A549 (cell line): ENCODE measurements at regions not wholly inside any gene's neighbourhood (a gene's known extent, or its start where the extent isn't known, plus 50 kb on each side); places are given as distances from the start of the nearest gene placed in this dataset.

Source experiments
- ATAC-seq, 2 experiments: fragments of 200-7000 bp in 1 of 2; fragments of >200 bp in 1 of 2; cut with Nextera tagmentation in 1 of 2; cut with Tn5 transposase in 1 of 2; 3 replicates each; pipeline versions ENCODE4 v1.8.0 to v1.9.1; 2018 to 2020; ENCODE audit warnings: mild to moderate bottlenecking in 1 of 2, moderate library complexity in 1 of 2
- CTCF ChIA-PET: fragments of 300-600 bp; sonication (Branson Sonifier 250); formaldehyde crosslinking; extraction: SDS; loops from one replicate; lab custom pipeline; 2021; ENCODE audit warnings: antibody characterized with exemption, inconsistent platforms; lab: Yijun Ruan, JAX
- POLR2A ChIA-PET: fragments of 350-600 bp; formaldehyde crosslinking; extraction: SDS; loops from one replicate; lab custom pipeline; 2021; ENCODE audit warnings: antibody characterized with exemption, inconsistent platforms; lab: Yijun Ruan, JAX
- DNase-seq, 2 experiments: peaks; one replicate each; pipeline versions ENCODE4 v3.0.0 to v3.0.0-alpha.2; 2011 to 2016; ENCODE audit warnings: low read depth in 1 of 2, low spot score in 1 of 2
- FAIRE-seq: peaks from 2 replicates; lab custom pipeline; 2011; peaks lifted over from hg19 to GRCh38; lab: Jason Lieb, UNC
- H3K27ac ChIP-seq, 2 experiments: fragments of >200 bp; sonication (Bioruptor Twin); formaldehyde crosslinking; 3 replicates each; pipeline ENCODE4 v1.5.1; 2016 to 2017
- H3K4me1 ChIP-seq: fragments of >200 bp; sonication (Bioruptor Twin); formaldehyde crosslinking; 3 replicates; pipeline ENCODE4 v1.6.1; 2016
- H3K4me2 ChIP-seq: fragments of >200 bp; sonication (Bioruptor Twin); formaldehyde crosslinking; 3 replicates; pipeline ENCODE4 v1.6.1; 2016
- H3K4me3 ChIP-seq: fragments of >200 bp; sonication (Bioruptor Twin); formaldehyde crosslinking; 3 replicates; pipeline ENCODE4 v1.5.1; 2016
- H3K9me3 ChIP-seq: fragments of >200 bp; sonication (Bioruptor Twin); formaldehyde crosslinking; 3 replicates; pipeline ENCODE4 v1.6.1; 2016
- BHLHE40 ChIP-seq: IDR thresholded peaks from 2 replicates; pipeline ENCODE4 v1.6.1; 2012; ENCODE audit warnings: low read depth, low read length, inconsistent platforms
- CHD4 ChIP-seq: fragments of 200-600 bp; sonication (generic); IDR thresholded peaks from 2 replicates; pipeline ENCODE4 v1.6.1; 2016; ENCODE audit warnings: antibody characterized with exemption, mild to moderate bottlenecking, borderline replicate concordance
- EP300 ChIP-seq, 2 experiments: fragments of >200 bp; sonication (Bioruptor Twin); formaldehyde crosslinking; IDR thresholded peaks; 2 replicates in 1 of 2; 3 replicates in 1 of 2; pipeline ENCODE4 v1.6.1; 2016 to 2017
- ESRRA ChIP-seq: fragments of 150-350 bp; IDR thresholded peaks from 2 replicates; pipeline ENCODE4 v1.6.1; 2014; ENCODE audit warnings: mild to moderate bottlenecking, low read length, borderline replicate concordance
- HDAC2 ChIP-seq: fragments of 200-600 bp; sonication (generic); IDR thresholded peaks from 2 replicates; pipeline ENCODE4 v1.6.1; 2016
- HOXB13 ChIP-seq: fragments of 250-450 bp; sonication (Bioruptor Pico); IDR thresholded peaks from 2 replicates; pipeline ENCODE4 v1.5.0; 2020; ENCODE audit warnings: low read depth, mild to moderate bottlenecking, moderate library complexity
- JUN ChIP-seq, 2 experiments: fragments of >200 bp; sonication (Bioruptor Twin); formaldehyde crosslinking; IDR thresholded peaks; 2 replicates in 1 of 2; 3 replicates in 1 of 2; pipeline ENCODE4 v1.6.1; 2016 to 2017
- KDM1A ChIP-seq: fragments of 200-600 bp; sonication (generic); IDR thresholded peaks from 2 replicates; pipeline ENCODE4 v1.6.1; 2016; ENCODE audit warnings: low read depth, mild to moderate bottlenecking
- MAFK ChIP-seq: fragments of 450-650 bp; IDR thresholded peaks from 2 replicates; pipeline ENCODE4 v1.6.1; 2014; ENCODE audit not compliant: partially characterized antibody
- MYC ChIP-seq: IDR thresholded peaks from 2 replicates; pipeline ENCODE4 v1.6.1; 2012; ENCODE audit warnings: mild to moderate bottlenecking, inconsistent platforms, low read length, improper control_type of control experiment, borderline replicate concordance
- NFE2L2 ChIP-seq: fragments of 150-350 bp; conservative IDR thresholded peaks from 2 replicates; pipeline ENCODE4 v1.6.1; 2014; ENCODE audit warnings: low read length
- POLR2A ChIP-seq: IDR thresholded peaks from 2 replicates; pipeline ENCODE4 v1.6.1; 2012; ENCODE audit warnings: mild to moderate bottlenecking, low read length
- POLR2AphosphoS2 ChIP-seq: conservative IDR thresholded peaks from 2 replicates; pipeline ENCODE4 v1.6.1; 2012; ENCODE audit warnings: low read length, improper control_type of control experiment, inconsistent platforms
- RAD21 ChIP-seq, 2 experiments: fragments of >200 bp in 1 of 2; sonication (Bioruptor Twin) in 1 of 2; formaldehyde crosslinking in 1 of 2; IDR thresholded peaks in 1 of 2; conservative IDR thresholded peaks in 1 of 2; 2 replicates in 1 of 2; 3 replicates in 1 of 2; pipeline ENCODE4 v1.6.1; 2012 to 2018; ENCODE audit warnings: inconsistent platforms in 1 of 2
- RCOR1 ChIP-seq: fragments of 150-350 bp; IDR thresholded peaks from 2 replicates; pipeline ENCODE4 v1.6.1; 2014; ENCODE audit warnings: antibody characterized with exemption, low read length, low read depth
- TP53 ChIP-seq: fragments of 250-450 bp; sonication (Bioruptor Pico); IDR thresholded peaks from 2 replicates; pipeline ENCODE4 v1.5.0; 2021; ENCODE audit warnings: mild to moderate bottlenecking, moderate library complexity
- ZC3H11A ChIP-seq: fragments of 450-650 bp; IDR thresholded peaks from 2 replicates; pipeline ENCODE4 v1.6.1; 2014; ENCODE audit warnings: antibody characterized with exemption, mild to moderate bottlenecking
- WGBS: methylation state at CpG from one replicate; pipeline ENCODE4 v1.1.6; 2017; ENCODE audit errors: missing lambda C conversion rate; 5-methylcytosine and 5-hydroxymethylcytosine counted together
- TF ChIP-seq, protein P1 (sequence below): fragments of >200 bp; sonication (Bioruptor Twin); formaldehyde crosslinking; IDR thresholded peaks from 3 replicates; pipeline ENCODE4 v1.5.1; 2016
- TF ChIP-seq, protein P2 (sequence below): fragments of 450-650 bp; IDR thresholded peaks from 2 replicates; pipeline ENCODE4 v1.6.1; 2014; ENCODE audit warnings: antibody characterized with exemption
- TF ChIP-seq, protein P3 (sequence below): fragments of 150-350 bp; IDR thresholded peaks from 2 replicates; pipeline ENCODE4 v1.6.1; 2014; ENCODE audit warnings: low read depth, mild to moderate bottlenecking, low read length

DNA sequence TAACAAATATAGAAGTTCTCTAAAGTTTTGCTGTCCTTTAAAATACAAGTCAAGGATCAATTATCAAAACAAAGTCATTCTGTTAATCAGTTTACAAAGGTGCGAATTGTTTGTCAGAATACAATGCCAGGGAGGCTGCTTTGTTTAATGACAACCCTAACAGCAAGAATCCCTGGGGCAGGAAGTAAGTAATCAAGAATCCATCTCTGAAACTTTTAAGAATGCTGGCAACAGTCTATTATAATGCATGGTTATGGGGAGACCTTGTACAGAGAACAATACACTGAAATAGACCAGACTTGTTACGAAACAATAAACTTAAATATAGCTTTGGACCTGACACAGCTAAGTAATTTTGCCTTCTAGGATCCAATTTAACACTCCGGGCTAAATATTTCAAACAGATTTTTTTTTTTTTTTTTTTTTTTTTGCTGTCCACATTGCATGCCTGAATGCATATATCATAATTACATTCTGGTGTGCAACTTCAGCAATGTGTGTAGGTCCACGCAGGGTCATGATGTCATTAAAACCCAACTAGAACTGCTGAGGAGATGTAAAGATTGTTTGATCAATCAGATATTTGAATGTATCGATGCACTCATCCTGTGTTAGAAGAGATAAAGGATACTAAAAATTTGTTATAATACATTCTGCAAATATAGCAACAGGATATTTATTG, 421.3 kb downstream of the CETN3 start:
- Histone ChIP-seq H3K4me1 (no peaks in the 10 kb centered on the region), H3K4me2 (no peak overlapping the region), H3K9me3 (no peaks in the 10 kb centered on the region), H3K4me3 (no peak overlapping the region), H3K27ac (no peak overlapping the region)
- TF ChIP-seq KDM1A = no peak
- no peak for TF ChIP-seq ZC3H11A
- TF ChIP-seq EP300 (IDR thresholded peaks at IDR 0.05) = no peak
- TF ChIP-seq RAD21 (conservative IDR thresholded peaks at IDR 0.05 in 1 of 2, IDR thresholded peaks at IDR 0.05 in 1 of 2) = no peak
- TF ChIP-seq JUN (IDR thresholded peaks at IDR 0.05) = no peak
- TF ChIP-seq, protein P1, sequence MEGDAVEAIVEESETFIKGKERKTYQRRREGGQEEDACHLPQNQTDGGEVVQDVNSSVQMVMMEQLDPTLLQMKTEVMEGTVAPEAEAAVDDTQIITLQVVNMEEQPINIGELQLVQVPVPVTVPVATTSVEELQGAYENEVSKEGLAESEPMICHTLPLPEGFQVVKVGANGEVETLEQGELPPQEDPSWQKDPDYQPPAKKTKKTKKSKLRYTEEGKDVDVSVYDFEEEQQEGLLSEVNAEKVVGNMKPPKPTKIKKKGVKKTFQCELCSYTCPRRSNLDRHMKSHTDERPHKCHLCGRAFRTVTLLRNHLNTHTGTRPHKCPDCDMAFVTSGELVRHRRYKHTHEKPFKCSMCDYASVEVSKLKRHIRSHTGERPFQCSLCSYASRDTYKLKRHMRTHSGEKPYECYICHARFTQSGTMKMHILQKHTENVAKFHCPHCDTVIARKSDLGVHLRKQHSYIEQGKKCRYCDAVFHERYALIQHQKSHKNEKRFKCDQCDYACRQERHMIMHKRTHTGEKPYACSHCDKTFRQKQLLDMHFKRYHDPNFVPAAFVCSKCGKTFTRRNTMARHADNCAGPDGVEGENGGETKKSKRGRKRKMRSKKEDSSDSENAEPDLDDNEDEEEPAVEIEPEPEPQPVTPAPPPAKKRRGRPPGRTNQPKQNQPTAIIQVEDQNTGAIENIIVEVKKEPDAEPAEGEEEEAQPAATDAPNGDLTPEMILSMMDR = no peak
- TF ChIP-seq, protein P2, sequence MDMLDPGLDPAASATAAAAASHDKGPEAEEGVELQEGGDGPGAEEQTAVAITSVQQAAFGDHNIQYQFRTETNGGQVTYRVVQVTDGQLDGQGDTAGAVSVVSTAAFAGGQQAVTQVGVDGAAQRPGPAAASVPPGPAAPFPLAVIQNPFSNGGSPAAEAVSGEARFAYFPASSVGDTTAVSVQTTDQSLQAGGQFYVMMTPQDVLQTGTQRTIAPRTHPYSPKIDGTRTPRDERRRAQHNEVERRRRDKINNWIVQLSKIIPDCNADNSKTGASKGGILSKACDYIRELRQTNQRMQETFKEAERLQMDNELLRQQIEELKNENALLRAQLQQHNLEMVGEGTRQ = no peak
- no peak for TF ChIP-seq MYC
- TF ChIP-seq, protein P3, sequence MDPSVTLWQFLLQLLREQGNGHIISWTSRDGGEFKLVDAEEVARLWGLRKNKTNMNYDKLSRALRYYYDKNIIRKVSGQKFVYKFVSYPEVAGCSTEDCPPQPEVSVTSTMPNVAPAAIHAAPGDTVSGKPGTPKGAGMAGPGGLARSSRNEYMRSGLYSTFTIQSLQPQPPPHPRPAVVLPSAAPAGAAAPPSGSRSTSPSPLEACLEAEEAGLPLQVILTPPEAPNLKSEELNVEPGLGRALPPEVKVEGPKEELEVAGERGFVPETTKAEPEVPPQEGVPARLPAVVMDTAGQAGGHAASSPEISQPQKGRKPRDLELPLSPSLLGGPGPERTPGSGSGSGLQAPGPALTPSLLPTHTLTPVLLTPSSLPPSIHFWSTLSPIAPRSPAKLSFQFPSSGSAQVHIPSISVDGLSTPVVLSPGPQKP = no peak
- no peak for TF ChIP-seq MAFK
- no peak for TF ChIP-seq TP53
- TF ChIP-seq CHD4 = no peak
- TF ChIP-seq BHLHE40 = no peak
- 21% methylated on average over 5 of the region's 5 CpGs for WGBS
- CTCF ChIA-PET = no interaction called here
- no peak for ATAC-seq
- no peak for FAIRE-seq
- POLR2A ChIA-PET = no interaction called here
- no peak for DNase-seq

DNA sequence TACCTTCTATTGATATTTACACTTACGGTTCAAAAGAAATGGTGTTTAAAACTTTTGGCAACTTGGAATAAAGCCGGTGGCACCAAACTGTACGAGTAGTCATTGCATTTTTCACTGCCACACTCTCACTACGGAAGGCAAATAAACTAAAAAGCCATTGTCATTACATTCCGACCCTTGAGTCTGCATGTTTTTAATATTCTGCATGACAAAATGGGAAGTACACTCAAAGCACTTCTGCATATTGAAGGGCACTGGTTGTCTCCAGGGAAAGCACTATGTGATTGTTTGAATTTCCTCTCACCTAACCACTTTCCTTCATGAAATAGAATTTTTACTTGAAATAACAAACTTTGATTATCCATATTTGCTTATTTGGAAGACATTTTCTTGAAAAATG, 426.3 kb downstream of the CETN3 start:
- no peak for FAIRE-seq
- POLR2A ChIA-PET = no interaction called here
- DNase-seq = no peak
- CTCF ChIA-PET = no interaction called here
- no peaks in the 10 kb centered on the region for H3K9me3 ChIP-seq
- 17% methylated on average over 5 of the region's 5 CpGs for WGBS
- TF ChIP-seq ESRRA = no peak
- TF ChIP-seq HDAC2 = no peak
- TF ChIP-seq RCOR1 = no peak
- TF ChIP-seq CHD4 = no peak
- no peak for TF ChIP-seq POLR2AphosphoS2
- no peak for TF ChIP-seq NFE2L2
- TF ChIP-seq POLR2A = no peak
- no peak for TF ChIP-seq HOXB13 (CRISPR knock-in tag)
- no peak for TF ChIP-seq BHLHE40
- TF ChIP-seq, protein P1 = no peak
- TF ChIP-seq, all 56 proteins: peak for 0
- no peak overlapping the region for H3K27ac ChIP-seq
- H3K4me1 ChIP-seq = no peaks in the 10 kb centered on the region
- H3K4me3 ChIP-seq = no peak overlapping the region
- H3K4me2 ChIP-seq = no peak overlapping the region
- no peak for ATAC-seq
